MV-4-11 (cell line): ENCODE measurements at regions not wholly inside any gene's neighbourhood (a gene's known extent, or its start where the extent isn't known, plus 50 kb on each side); places are given as distances from the start of the nearest gene placed in this dataset.

ENCODE experiments used
- DNase-seq: peaks from one replicate; lab custom pipeline; 2025; lab: John Stamatoyannopoulos, UW

DNA sequence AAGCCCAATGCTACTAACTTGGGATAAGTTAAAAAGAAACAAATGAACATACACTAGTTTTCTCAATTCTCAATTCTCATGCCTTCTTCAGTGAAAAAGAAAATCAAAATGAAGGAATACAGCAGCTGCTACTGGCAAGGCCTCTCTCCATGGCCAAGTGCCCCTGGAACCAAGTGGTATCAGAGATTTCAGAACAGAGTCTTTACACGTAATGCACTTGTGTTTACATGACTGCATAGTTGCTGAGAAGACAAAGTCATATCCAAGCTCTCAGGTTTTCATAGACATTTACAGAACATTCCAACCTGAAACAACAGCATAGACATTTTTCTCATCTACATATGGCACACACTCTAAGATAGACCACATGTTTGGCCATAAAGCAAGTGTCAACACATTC, 789.9 kb downstream of the CBLN2 start:
- no peak for DNase-seq

- DNase-seq, result no peak
Measured at GRCh38 chr18:71743634-71744033, 800.5 kb downstream of the CBLN2 start.

- no peak for DNase-seq
Measured at GRCh38 chr18:71729611-71730010, 814.5 kb downstream of the CBLN2 start.

DNA sequence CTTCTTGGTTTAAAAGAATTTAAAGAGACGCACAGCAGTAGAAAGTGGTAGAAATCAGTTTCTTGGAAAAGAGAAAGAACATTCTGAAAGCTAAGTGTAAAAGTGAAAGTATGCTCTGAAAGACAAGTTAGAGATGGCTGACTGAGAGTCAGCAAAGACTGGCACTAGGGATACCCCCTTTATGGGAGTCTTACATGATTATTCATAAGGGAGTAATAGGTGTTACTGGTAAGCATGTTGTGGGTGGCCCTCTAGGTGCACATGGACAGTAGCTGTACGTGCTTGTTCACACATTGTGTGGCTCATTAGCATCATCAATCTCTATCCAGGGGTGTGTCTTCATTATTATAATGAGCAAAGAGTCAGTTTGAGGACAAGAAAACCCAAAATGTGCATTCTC, 816.2 kb downstream of the CBLN2 start:
- DNase-seq, result no peak

DNA sequence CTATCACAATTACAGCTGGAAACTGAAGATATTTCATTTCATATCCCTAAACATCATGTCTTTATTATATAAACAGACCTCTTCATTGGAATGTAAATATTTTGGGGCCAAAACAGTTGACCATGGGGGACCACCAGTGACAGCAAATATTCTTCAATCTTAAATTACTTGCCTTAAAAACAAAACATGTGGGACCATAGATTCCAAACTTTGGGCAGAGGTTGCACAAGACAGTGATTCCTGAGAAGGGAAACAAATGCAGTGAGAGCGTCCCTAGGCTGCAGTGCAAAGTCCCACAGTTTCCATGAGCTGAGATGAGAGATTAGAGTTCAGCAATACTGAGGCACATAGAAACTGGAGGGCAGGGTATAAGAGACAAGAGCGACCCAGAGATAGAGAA, 818.9 kb downstream of the CBLN2 start:
- no peak for DNase-seq

GRCh38 chr18:71707985-71708500, 836.1 kb downstream of the CBLN2 start:
- DNase-seq, result no peak

- DNase-seq, result no peak
Measured at GRCh38 chr18:71707400-71707799, 836.7 kb downstream of the CBLN2 start.

GRCh38 chr18:71689416-71690160, 854.6 kb downstream of the CBLN2 start:
- DNase-seq, result no peak

- DNase-seq, result no peak
Measured at GRCh38 chr18:71682591-71682990, 861.6 kb downstream of the CBLN2 start.

- no peak for DNase-seq
Measured at GRCh38 chr18:71678144-71678543, 866.0 kb downstream of the CBLN2 start.

- DNase-seq, result no peak
Measured at GRCh38 chr18:71673954-71674353, 870.2 kb downstream of the CBLN2 start.

- DNase-seq, result no peak
Measured at GRCh38 chr18:71673498-71673897, 870.6 kb downstream of the CBLN2 start.

DNA sequence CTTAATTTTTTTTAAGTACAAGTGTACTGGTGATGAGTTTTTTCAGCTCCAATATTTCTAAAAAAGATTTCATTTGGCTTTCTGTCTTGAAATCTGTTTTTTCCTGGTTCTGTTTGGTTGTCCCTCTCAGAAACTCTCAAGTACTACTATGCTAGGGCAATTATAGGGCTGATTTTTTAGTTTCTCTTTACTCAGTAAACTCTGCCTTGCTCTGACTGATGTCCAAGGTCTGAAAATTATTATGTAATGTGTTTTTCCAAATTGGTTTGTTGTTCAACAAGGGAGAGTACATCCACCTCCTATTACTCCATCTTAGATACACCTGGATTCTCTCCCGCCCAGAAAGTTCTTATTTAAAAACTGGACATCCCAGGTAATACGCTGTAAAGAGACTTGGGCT, 877.7 kb downstream of the CBLN2 start:
- DNase-seq, result no peak

GRCh38 chr18:71665131-71665530, 879.0 kb downstream of the CBLN2 start:
- DNase-seq, result no peak

GRCh38 chr18:71643822-71644221, 900.3 kb downstream of the CBLN2 start:
- no peak for DNase-seq

GRCh38 chr18:71630696-71631095, 913.4 kb downstream of the CBLN2 start:
- DNase-seq, result no peak

- DNase-seq, result no peak
Measured at GRCh38 chr18:71625556-71626090, 918.5 kb downstream of the CBLN2 start.

DNA sequence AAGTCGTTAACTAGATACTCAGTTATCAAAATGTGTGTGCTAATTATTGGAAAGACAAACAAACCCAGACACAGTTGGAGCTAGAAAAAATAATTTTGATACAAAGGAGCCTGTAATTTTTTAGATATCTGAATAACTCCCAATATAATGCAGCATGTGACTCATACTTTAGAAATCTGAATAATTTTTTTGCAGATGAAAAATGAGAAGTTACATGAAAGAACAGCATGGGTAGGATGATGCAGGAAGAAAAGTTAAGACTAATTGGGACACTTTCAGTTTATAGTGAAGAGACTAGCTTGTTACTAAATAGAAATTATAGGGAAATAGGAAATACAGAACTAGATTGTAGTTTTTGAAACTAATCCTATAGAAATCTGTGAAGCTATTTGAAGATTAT, 945.8 kb downstream of the CBLN2 start:
- no peak for DNase-seq

DNA sequence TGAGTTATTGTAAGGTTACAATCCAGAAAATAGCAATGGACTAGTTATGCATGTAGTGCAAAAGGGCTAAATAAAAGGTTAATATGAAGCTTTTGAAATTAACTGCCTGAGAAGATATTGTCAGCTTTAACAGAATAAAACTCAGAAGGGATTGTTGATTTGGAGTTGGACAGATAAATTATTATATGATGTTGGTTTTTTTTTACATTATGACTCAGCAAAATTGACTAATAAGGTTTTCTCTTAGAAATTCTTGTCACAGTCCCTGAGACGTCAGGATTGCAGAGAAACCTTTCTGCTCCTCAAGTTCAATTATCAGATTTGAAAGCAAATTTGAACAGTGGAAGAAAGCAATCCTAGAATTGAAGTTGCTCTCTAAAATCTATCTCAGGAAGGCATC, 946.9 kb downstream of the CBLN2 start:
- DNase-seq, result no peak

- DNase-seq, result no peak
Measured at GRCh38 chr18:71583252-71583651, 960.9 kb downstream of the CBLN2 start.

DNA sequence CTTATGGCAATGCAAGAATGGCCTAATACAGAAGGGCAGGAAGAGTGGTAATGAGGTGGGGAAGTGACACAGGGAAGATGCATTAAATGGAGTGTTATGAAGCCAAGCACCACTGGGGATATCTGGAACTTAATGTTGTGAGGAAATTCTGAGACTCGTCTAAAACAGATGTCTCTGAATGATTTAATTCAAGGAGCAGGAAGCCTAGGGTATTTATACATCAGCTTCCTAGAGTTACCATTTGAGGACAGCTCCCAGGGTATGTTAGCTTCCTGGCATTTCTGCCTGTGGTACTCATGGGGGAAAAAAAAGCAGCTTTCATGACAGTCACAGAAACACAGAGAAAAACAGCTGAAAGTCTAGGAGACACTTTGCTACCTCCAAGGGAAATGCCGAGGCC, 989.5 kb downstream of the CBLN2 start:
- DNase-seq, result no peak

DNA sequence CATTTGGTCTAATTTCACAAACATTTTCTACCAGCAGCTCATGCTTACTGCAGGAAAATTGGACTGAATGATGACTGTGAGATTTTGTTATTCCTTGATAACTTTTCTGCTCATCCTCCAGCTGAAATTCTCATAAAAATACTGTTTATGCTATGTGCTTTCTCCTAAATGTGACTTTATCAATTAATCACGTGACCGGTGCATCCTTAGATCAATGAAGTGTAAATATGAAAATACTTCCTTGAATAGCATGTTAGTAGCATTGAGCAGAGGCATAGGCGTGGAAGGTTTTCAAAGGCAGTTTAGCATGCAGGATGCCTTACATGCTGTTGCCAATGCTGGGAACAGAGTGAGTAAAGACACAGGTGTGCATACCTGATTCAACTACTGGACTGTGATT, 1002.5 kb downstream of the CBLN2 start:
- no peak for DNase-seq

- DNase-seq, result no peak
Measured at GRCh38 chr18:71529703-71530303, 1014.3 kb downstream of the CBLN2 start.
